NCI-H2029 treated with DMSO at 0.1 percent for 48 hours (cell line): ENCODE measurements at regions not wholly inside any gene's neighbourhood (a gene's known extent, or its start where the extent isn't known, plus 50 kb on each side); places are given as distances from the start of the nearest gene placed in this dataset.
"Not testable (repeated sequence)": the region's sequence is repeated elsewhere in the genome, so short reads cannot be mapped to it uniquely, and the experiment has no call there.

ENCODE experiments used
- DNase-seq: peaks from one replicate; lab custom pipeline; 2025; lab: John Stamatoyannopoulos, UW

DNA sequence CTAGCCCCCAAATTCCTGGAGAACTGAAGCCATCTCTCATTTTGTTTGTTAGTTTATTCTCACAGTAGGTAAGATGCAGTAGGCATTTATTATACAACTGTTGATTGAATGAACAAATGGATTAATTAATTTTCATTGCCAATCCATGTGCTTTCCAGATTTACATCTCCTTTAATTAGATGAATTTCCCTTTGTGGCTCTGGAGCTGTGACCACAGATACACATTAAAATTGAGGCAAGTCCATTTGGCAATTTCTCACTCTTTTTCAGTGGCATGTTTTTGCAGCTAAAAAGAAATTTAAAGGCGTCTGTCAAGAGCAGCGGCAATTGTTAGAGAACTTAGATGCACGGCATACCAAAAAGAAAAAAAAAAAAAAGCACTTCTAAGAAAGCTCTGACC lies 635.4 kb upstream of the SOX9 start:
- DNase-seq: no peak

DNA sequence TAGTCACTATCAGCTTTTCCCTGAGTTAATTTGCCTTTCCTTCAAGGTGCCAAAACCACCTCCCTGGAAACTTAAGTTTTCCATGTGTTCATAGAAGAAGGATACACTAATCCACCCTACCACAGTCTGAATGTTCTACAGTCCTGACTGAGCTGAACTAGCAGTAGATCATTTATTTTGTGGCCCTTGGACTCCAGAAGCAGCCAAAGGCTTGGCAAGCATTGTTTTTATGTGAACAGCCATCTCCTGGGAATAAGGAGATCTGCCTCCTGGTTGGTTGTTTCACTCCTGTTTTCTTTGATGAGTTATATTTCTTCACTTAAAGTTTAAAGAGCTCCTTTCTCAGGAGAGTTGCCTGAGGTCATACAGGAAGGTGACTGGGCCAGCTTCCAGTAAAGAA lies 634.6 kb upstream of the SOX9 start:
- no peak for DNase-seq

DNA sequence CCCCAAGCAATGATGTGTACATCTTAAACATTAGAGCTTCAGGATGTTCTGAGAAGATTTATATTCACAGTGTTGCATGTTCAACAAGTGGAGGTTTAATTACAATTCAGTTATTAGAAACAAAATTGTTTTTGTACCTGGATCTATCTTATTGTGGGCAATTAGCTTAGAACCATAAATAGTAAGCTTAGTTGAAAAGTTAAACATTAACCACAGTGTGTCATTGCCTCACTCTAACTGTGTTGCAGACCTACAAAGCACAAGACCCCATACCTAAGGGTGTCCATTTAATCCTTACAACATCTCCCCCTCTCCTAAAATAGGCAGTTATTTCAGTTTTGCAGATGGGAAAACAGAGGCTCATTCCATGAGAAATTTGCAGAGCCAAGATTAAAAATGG lies 632.0 kb upstream of the SOX9 start:
- no peak for DNase-seq

DNA sequence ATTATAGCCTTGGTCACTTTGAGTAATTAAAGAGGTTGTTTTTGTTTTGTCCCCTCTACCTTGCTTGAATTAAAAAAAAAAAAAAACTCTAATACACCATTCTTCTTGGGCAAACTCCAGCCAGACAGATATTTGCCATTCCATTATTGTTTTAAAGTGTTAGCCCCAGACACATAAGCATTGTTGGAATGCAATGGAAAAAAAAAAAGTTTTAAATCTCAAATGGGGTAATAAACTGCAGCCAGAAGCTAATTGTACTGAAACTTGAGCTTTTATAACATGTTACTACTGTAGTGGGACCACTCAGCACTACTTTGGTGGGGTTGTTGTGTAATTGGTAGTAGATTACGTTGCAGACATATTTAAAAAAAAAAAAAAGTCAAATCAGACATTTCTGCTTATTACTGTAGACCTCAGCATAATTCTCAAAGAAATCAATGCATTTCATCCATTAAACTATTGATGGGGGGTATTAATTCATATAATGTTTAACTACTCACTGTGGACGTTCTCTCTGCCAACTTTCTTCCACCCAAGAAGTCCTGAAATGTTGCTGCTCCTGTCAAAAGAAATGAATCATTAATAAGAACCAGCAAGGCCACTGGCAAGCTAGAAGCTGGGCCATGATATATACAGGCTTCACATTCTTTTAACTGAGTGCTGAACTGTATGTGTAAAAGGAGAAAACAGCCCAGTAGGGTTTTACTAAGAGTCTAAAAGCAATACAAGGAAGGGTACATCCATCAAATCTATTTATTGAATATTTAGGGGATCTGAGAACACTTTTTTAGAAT lies 626.6 kb upstream of the SOX9 start:
- DNase-seq: no peak

DNA sequence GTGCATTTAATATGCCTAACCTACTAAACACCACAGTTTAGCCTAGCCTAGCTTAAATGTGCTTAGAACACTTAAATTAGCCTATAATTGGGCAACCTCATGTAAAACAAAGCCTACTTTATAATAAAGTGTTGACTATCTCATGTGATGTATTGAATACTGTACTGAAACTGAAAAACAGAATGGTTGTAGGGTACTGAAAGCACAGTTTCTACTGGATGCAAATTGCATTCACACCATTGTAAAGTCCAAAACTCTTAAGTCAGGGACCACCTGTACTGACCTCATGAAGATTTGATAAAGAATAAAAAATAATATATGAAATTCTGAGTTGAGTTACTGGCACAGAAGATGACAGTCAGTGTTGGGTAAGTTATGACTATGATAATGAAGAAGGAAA lies 625.4 kb upstream of the SOX9 start:
- DNase-seq: no peak

DNA sequence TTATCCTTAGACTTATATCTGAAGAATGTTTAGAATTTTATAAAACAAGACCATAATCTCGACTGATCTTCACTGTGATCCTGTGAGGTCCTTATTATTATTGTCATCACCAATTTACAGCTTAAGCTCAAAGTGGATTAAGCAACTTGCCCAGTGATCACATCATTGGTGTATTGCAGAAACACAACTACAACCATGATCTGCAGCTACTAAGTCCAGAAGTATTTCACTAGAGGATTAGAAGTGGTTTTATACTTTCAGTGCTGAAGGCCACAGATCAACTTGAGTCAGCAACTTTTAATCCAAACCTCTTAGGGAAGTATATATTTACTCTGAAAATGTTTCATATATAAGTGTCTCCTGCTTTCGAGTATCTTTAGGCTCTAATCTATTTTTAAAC lies 624.3 kb upstream of the SOX9 start:
- DNase-seq: no peak

DNA sequence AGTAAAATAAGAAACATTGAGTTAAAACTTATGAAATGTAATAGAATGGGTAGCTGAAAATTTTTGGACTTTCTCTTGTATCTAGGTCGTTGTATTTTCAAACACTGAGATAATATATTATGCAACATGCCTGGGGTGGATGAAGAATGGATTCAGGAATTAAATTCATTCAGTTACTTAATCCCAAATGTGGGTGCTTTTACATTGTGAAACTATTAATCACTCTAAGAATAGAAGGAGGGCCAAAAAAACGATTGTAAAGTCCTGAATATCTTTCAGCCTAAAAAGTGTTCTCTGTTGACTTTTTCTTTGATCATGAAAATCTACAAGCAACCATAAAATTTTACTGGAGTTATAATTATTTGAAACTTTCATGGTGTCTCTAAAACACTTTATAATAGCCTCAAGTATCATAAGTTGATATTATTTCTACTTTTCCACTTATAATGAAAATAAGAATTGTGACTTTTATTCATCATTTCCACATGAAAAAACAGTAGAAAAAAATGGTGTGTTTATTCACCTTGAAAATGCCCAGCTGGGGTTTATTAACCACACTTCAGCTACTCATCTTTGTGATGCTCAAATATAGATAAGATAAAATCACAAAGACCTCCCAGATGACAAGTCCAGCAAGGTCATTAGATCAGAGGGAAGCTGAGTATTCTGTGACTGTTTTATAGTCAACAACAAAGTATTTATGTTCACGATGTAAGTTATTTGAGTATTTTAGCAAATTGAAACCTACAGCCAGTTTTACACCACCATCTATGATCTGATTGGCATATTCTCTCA lies 619.9 kb upstream of the SOX9 start:
- DNase-seq: no peak

DNA sequence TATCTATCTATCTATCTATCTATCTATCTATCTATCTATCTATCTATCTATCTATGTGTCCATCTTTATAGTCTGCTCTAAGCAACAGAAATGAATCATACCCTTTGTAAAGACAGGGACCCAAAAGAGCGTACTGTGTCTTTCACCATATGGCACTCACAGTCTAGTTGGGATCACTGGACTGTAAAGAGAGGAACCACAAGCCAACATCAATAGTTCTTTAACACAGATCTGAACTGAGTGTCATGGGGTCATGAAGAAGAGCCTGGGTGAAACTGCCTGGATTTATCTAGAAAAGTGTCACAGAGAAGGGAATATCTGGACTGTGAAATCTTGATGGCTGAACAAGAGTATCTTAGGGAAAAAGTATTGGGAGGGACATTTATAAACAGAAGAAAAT lies 619.1 kb upstream of the SOX9 start:
- DNase-seq: no peak

DNA sequence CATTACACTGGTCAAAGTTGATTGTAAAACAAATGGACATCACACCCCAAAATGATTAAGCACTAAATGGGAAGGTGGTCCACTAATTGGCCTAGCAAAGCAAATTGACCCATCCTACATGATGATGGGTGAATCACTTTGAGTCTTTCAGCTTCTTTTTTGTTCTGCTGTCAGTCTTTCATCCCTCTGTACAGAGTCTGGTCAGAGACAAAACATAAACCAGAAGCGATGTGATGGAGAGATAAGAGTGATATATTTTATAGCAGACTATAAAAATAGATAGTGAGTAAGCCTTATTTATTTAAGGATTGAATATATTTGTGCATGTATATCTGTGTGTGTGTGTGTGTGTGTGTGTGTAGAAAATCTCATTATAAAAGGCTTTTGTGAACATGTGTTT lies 618.4 kb upstream of the SOX9 start:
- DNase-seq: no peak

DNA sequence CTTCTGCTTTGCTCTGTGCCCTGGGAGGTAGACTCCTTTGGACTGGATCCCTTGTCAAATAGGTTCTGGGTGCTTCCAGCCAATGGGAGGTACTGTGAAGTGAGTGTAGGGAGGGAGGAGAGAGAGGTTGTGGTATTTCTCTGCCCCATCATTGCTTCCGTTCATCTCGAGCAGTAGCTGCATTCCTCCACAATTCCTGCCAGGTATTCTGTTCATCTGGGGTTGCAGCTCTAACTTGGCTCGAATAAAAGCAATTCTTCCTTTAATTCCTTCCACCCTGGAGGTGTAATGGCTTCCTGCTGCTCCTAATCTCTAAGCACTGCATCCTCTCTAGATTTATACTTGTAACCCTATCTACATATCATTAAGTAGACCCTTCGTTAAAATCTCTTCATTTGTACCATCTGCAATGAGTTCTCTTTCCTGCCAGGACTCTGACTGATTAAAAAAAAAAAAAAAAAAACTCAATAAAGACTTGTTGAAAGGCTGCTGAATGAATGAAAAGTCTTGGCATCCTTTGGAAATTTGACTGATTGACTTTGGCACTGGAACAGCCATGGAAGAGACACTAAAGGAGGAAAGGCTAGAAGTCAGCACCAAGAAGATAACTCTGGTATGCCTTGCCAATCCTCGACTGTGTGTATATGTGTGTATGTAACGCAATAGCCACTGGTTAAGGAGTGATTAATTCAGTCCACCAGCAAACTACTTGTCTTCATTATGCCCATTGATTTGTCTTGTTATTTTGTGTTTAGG lies 616.9 kb upstream of the SOX9 start:
- DNase-seq: no peak

DNA sequence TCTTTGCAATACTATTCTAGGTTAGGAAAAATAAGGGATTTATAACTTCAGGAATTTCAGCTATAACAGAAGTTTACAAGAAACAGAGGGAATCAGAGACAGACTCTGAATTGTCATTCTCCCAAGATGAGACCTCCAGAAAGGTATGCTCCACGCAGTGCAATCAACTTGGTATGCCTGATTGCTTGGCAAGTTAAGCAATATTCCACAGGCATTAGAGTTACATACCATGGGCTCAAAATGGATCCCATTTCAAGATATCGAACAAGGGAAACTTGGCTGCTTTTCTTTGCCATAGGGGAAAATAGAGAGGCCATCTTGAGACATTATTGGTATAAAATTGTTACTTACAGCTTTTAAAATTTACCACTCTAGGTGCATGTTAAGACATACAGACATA lies 615.6 kb upstream of the SOX9 start:
- DNase-seq: no peak

DNA sequence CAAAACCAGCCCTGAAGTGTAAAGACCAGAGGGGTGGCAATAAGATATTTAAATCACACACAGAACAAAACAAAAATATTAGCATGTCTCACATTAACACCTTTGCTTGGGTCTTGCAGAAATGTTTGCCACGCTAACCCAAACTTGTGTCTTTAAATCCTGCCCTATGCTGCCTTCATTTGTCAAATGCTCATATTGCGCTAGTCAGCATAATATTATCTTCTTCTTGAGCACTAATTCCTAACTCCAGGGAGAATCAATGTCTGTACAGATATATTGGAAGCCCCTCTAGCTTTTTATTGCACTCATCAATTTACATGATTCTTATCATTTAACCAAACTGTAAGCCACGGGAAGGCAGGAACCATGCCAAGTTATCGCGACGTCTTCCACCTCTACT lies 614.8 kb upstream of the SOX9 start:
- no peak for DNase-seq

DNA sequence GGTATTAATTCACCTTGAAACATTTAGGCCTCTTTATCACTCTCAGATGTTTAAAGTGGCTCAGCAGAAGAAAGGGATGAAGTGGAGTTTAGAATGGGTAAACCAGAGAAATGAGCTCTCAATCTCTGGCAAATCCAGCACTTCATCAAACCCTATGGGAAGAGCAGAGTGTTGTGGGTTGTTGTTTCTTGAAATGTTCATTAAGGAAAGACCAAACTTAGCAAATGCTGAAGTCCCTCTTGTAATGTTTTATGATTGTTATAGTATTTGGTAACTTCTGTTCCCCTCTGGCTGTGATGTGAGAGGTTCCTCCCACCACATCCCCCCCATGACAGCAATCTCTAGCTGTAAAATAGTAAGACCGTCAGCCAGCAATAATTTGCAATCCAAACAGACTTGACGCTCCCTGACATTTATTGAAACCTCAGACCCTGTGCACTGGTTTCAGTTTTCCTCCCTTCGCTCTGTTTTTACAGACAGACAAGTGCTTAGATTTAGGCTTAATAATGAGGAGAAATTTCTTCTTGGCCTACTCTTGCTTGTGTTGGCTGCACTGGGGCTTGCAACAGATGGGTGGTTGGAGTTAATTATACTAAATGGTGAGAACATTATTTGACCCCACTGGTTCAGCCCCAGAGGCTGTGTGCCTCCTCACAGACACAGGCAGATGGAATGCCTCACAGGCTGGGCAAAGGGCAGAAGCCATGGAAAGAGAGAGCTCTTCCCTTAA lies 609.4 kb upstream of the SOX9 start:
- DNase-seq: no peak

DNA sequence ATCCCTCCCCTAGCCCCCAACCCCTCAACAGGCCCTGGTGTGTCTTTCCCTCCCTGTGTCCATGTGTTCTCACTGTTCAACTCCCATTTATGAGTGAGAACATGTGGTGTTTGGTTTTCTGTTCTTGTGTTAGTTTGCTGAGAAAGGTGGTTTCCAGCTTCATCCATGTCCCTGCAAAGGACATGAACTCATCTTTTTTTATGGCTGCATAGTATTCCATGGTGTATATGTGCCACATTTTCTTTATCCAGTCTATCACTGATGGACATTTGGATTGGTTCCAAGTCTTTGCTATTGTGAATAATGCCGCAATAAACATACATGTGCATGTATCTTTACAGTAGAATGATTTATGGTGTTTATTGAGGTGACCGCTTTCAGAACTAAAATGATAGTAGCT lies 607.1 kb upstream of the SOX9 start:
- DNase-seq: not testable (repeated sequence)

DNA sequence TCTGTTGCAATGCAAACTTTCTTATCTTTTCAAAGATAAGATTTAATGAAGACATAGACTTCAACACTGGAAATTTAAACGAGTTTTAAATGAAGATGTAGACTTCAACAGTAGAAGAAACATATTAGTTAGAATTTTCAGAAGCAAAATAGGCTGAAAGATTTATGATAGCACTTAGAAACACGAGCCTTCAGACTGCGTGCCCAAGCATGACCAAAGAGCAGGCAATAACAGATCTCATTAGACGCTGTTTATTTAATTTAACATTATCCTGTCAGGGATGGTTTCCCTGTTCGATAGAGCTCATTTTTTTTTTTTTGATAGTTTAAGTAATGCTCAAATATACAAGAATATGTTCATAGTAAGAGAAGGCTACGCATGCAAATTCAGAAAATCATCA lies 604.7 kb upstream of the SOX9 start:
- DNase-seq: no peak

DNA sequence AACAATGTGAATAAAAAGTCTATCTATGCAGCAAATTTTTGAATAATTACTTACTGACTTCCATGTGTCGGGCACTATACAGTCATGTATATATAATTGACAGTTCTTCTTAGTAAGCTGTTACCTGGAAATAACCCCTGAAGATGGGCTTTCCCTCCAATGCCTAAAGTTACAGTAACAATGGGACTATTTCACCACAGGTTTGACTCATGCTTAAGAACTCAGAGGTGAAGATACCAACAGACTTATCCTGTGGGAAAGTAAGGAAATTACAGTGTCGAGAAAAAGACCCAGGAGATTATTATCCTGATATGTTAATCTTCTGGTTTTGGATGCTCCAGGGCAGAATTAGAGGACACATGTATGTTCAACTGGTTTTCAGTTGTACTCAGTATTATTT lies 601.5 kb upstream of the SOX9 start:
- no peak for DNase-seq

DNA sequence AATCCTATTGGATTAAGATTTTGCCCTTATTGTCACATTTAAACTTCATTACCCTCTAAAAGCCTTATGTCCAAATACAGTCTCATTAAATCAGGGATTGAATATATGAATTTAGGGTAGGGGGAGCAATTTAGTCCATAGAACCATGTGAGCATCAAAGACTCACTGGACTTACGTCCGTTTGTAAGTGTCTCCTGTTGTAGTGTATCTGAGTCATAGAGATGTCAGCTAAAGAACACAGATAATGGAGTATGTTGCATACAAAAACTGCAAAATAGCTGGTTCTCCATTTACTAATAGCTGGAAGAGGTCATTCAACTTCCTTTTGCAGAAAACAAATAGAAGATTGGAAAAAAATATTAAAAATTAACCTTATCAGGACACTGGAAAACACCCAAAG lies 599.1 kb upstream of the SOX9 start:
- DNase-seq: no peak

DNA sequence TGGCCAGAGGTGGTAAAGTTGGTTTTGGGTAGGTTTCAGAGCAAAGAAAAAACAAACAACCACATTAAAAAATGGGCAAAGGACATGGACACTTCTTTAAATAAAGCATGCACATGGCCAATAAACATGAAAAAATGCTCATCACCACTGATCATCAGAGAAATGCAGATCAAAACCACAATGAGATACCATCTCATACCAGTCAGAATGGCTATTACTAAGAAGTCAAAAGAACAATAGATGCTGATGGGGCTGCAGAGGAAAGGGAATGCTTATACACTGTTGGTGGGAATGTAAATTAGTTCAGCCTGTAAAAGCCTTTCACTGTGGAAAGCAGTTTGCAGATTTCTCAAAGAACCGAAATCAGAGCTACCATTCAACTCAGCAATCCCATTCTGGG lies 598.4 kb upstream of the SOX9 start:
- no peak for DNase-seq

DNA sequence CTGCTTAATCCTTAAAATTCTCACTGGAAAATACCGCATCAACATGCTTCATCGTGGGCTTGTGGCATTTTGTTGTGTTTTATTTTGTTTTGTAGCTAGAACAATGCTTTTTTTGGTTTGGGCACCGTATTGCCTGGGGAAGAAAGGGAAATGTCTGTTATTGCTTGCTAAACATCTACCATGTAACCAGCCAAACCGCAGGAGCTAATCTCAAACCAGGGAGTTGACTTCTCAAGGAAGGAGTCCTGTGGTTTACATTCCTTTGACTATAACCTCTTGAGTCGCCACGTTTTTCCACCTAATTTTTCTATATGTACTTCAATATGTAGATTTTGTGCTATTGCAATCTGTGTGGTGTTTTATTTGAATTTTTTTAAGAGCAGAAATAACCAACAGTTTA lies 593.5 kb upstream of the SOX9 start:
- DNase-seq: no peak

DNA sequence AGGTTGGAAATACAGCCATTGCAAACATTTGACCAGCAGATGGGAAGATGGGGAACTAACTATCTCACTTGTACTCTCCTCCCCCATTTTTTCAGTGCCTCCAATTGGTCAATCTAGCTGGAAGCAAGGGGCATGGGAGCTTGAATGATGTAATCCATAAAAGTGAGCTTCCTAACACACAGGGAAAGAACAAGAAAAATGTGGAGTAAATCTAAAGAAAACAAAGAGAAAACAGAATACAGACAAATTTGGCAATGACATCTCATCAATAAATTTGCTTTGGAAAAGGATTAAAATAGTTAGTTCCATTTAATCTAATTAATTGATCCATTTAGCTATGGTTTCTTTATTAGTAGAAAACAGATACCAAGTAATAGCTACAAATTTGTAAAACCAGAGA lies 592.6 kb upstream of the SOX9 start:
- no peak for DNase-seq

DNA sequence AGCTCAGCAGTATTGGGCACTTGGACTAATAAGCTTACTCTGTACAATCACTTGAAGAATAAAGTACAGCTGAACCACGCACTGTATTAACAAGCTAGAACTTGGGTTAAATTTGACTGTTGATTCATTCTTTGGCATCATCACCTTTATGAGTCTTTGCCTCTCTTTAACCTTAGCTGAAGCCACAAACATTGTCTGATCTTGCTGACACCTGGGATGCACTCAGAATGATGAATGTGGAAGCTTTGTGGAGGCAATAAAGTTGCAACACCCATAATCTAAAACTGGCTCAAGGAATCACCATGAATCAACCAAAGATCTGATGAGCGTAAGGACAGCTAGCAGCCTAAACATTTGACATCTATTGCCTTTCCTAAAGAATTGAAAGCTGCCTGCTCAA lies 590.6 kb upstream of the SOX9 start:
- no peak for DNase-seq

DNA sequence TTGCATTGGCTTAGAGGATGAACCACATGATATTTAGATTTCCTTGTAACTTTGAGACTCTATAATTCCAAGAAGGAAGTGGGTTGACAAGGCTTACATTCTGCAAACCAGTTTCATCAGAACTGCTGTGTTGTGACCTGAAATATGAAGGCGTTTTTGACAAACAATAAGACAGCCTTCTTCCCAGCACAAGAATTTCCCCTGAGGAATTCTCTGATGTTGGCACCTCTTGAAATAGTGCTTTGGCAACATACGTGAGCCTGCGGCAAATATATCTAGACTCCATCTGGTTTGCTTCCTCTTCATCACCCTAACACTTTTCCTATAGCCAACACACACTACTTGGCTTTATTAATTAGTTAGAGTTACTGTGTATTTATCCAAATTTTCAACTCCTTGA lies 585.5 kb upstream of the SOX9 start:
- no peak for DNase-seq
